NCI-H748 treated with DMSO at 0.1 percent for 48 hours (cell line): ENCODE measurements at regions not wholly inside any gene's neighbourhood (a gene's known extent, or its start where the extent isn't known, plus 50 kb on each side); places are given as distances from the start of the nearest gene placed in this dataset.

Source experiments
- DNase-seq: peaks from one replicate; lab custom pipeline; 2025; lab: John Stamatoyannopoulos, UW

GRCh38 chrX:20620306-20620705 lies 353.6 kb upstream of the RPS6KA3 start:
- no peak for DNase-seq

- DNase-seq: no peak
Observed at GRCh38 chrX:20609916-20610415, 343.3 kb upstream of the RPS6KA3 start.

- no peak for DNase-seq
Observed at GRCh38 chrX:20606831-20607230, 340.1 kb upstream of the RPS6KA3 start.

- DNase-seq: no peak
Observed at GRCh38 chrX:20596856-20597255, 330.1 kb upstream of the RPS6KA3 start.

GRCh38 chrX:20595928-20596575 lies 329.3 kb upstream of the RPS6KA3 start:
- DNase-seq: no peak

- no peak for DNase-seq
Observed at GRCh38 chrX:20594985-20595384, 328.3 kb upstream of the RPS6KA3 start.

GRCh38 chrX:20593836-20594235 lies 327.1 kb upstream of the RPS6KA3 start:
- no peak for DNase-seq

GRCh38 chrX:20593402-20593801 lies 326.7 kb upstream of the RPS6KA3 start:
- DNase-seq: no peak

GRCh38 chrX:20591246-20591645 lies 324.5 kb upstream of the RPS6KA3 start:
- no peak for DNase-seq

GRCh38 chrX:20585782-20586181 lies 319.1 kb upstream of the RPS6KA3 start:
- no peak for DNase-seq

GRCh38 chrX:20571611-20572010 lies 304.9 kb upstream of the RPS6KA3 start:
- DNase-seq: no peak

- no peak for DNase-seq
Observed at GRCh38 chrX:20567108-20567507, 300.4 kb upstream of the RPS6KA3 start.

GRCh38 chrX:20547611-20548051 lies 280.9 kb upstream of the RPS6KA3 start:
- DNase-seq: no peak

GRCh38 chrX:20545538-20545937 lies 278.8 kb upstream of the RPS6KA3 start:
- no peak for DNase-seq

- no peak for DNase-seq
Observed at GRCh38 chrX:20542072-20542471, 275.4 kb upstream of the RPS6KA3 start.

GRCh38 chrX:20538974-20539373 lies 272.3 kb upstream of the RPS6KA3 start:
- no peak for DNase-seq

GRCh38 chrX:20531667-20532066 lies 265.0 kb upstream of the RPS6KA3 start:
- DNase-seq: no peak

- DNase-seq: peak; percentile 43
Observed at GRCh38 chrX:20530406-20530921, 263.8 kb upstream of the RPS6KA3 start.

GRCh38 chrX:20529711-20530110 lies 263.0 kb upstream of the RPS6KA3 start:
- DNase-seq: no peak

GRCh38 chrX:20529301-20529700 lies 262.6 kb upstream of the RPS6KA3 start:
- no peak for DNase-seq

- peak; percentile 70 for DNase-seq
Observed at GRCh38 chrX:20527558-20528011, 260.9 kb upstream of the RPS6KA3 start.

- no peak for DNase-seq
Observed at GRCh38 chrX:20527041-20527440, 260.3 kb upstream of the RPS6KA3 start.

- no peak for DNase-seq
Observed at GRCh38 chrX:20523626-20524312, 257.1 kb upstream of the RPS6KA3 start.
